Testis (tissue), 2 donors: ENCODE measurements at regions not wholly inside any gene's neighbourhood (a gene's known extent, or its start where the extent isn't known, plus 50 kb on each side); places are given as distances from the start of the nearest gene placed in this dataset.

ENCODE experiments used
- POLR2A ChIP-seq: fragments of 450-650 bp; IDR thresholded peaks from one replicate; pipeline ENCODE4 v1.6.1; 2017; ENCODE audit warnings: antibody characterized with exemption, mild to moderate bottlenecking, moderate library complexity
- TF ChIP-seq, protein P1 (sequence below), 3 experiments: fragments of 450-650 bp in 2 of 3; fragments of 200-600 bp in 1 of 3; sonication (generic) in 1 of 3; IDR thresholded peaks; one replicate each; pipeline ENCODE4 v1.5.1; 2016 to 2019; ENCODE audit warnings: antibody characterized with exemption in 3 of 3, mild to moderate bottlenecking in 2 of 3, moderate library complexity in 1 of 3

DNA sequence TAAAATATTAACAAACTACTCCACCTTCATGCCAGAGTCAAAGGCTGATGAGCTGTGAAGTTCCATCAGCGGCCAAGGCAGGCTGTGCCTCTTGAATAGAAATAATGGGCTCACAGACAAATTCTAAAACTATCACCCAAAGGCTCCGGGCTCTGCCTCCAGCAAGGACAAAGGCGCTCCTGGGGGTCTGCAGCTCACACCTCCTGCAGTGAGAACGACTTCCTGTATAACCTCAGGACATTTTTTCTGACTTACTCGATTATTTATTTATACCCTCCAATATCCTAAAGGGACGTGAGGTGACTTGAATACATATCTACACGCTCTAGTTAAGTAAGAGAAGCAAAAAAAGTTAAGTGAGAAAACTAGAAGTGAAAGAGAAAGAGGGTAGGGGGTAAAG lies 500.7 kb downstream of the CCSER2 start:
- TF ChIP-seq, protein P1, sequence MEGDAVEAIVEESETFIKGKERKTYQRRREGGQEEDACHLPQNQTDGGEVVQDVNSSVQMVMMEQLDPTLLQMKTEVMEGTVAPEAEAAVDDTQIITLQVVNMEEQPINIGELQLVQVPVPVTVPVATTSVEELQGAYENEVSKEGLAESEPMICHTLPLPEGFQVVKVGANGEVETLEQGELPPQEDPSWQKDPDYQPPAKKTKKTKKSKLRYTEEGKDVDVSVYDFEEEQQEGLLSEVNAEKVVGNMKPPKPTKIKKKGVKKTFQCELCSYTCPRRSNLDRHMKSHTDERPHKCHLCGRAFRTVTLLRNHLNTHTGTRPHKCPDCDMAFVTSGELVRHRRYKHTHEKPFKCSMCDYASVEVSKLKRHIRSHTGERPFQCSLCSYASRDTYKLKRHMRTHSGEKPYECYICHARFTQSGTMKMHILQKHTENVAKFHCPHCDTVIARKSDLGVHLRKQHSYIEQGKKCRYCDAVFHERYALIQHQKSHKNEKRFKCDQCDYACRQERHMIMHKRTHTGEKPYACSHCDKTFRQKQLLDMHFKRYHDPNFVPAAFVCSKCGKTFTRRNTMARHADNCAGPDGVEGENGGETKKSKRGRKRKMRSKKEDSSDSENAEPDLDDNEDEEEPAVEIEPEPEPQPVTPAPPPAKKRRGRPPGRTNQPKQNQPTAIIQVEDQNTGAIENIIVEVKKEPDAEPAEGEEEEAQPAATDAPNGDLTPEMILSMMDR (IDR thresholded peaks at IDR 0.05) = no peak
- TF ChIP-seq POLR2A = no peak
